Left lung (tissue), 4 donors: ENCODE measurements at regions not wholly inside any gene's neighbourhood (a gene's known extent, or its start where the extent isn't known, plus 50 kb on each side); places are given as distances from the start of the nearest gene placed in this dataset.

Source experiments
- ATAC-seq: fragments of 200-7000 bp; cut with Tn5 transposase; one replicate; pipeline ENCODE4 v1.9.1; 2020; ENCODE audit warnings: moderate library complexity
- DNase-seq, 4 donors: peaks; one replicate each; pipeline ENCODE4 v3.0.0-alpha.2; 2013 to 2020
- H3K27ac ChIP-seq, 2 donors: fragments of 200-600 bp; sonication (generic) in 1 of 2; one replicate each; pipeline versions ENCODE4 v1.5.0 to v1.8.0; 2020 to 2021
- H3K27me3 ChIP-seq, 2 donors: fragments of 200-600 bp; sonication (generic) in 1 of 2; one replicate each; pipeline versions ENCODE4 v1.5.0 to v1.8.0; 2020 to 2021
- H3K36me3 ChIP-seq, 2 donors: fragments of 200-600 bp; sonication (generic) in 1 of 2; one replicate each; pipeline versions ENCODE4 v1.5.0 to v1.8.0; 2020 to 2021
- H3K4me1 ChIP-seq, 2 donors: fragments of 200-600 bp; one replicate each; pipeline ENCODE4 v1.8.0; 2021
- H3K4me3 ChIP-seq, 2 donors: fragments of 200-600 bp; sonication (generic) in 1 of 2; one replicate each; pipeline versions ENCODE4 v1.5.0 to v1.8.0; 2020 to 2021; ENCODE audit warnings: mild to moderate bottlenecking in 1 of 2
- H3K9me3 ChIP-seq, 2 donors: fragments of 200-600 bp; sonication (generic) in 1 of 2; one replicate each; pipeline versions ENCODE4 v1.5.0 to v1.8.0; 2020 to 2021
- intact Hi-C, 2 donors: fragments of 100-400 bp; cut with DNase I; formaldehyde crosslinking; loops; one replicate each; pipeline versions ENCODE4 v1.11.2 to v1.14.2; 2022
- TF ChIP-seq, protein P1 (sequence below), 2 donors: fragments of 200-600 bp; sonication (generic) in 1 of 2; IDR thresholded peaks; one replicate each; pipeline versions ENCODE4 v1.5.0 to v1.8.0; 2021; ENCODE audit warnings: antibody characterized with exemption in 2 of 2
- donor health status: DM: no; HTN: yes; CAD: no.
- donor health status: DM: no; HTN: no; CAD: no.

DNA sequence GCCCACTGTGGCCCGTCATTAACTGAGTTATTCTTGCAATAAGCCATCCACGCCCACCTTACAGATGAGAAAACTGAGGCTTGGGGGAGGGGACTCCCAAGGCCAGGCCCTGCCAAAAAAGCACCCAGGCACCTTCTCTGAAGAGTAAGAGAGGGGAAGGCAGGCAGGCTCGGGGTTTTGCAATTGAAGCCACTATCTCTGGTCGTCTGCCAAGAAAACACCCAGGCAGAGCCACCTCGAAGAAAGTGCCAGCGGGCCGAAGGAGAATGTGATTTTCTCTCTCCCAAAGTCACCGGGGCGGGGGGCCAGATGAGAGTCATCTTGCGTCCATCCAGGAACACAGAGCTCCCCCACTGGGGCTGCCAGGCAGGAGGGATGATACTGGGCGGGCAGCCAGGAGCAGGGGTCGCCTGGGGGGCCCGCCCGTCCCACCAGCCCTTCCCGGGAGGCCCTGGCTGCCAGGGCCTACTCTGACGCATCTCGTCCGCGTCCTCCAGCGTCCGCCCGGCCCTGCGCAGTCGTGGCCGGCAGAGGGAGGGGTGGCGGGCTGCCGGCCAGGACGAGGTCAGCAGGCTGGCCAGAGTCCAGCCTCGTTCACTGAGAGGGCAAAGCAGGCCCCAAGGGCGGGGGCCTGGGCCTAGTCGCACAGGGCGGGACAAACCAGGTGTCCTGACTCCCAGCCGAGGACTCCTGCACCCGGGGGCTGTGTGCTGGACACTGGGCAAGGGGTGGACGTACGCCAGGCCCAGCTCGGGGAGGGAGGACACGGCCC is 74.3 kb downstream of the RFLNA start:
- H3K27ac ChIP-seq = peak overlapping the region; percentile 81 to 90
- no peak overlapping the region for H3K4me3 ChIP-seq
- H3K27me3 ChIP-seq = no peaks in the 10 kb centered on the region
- TF ChIP-seq, protein P1, sequence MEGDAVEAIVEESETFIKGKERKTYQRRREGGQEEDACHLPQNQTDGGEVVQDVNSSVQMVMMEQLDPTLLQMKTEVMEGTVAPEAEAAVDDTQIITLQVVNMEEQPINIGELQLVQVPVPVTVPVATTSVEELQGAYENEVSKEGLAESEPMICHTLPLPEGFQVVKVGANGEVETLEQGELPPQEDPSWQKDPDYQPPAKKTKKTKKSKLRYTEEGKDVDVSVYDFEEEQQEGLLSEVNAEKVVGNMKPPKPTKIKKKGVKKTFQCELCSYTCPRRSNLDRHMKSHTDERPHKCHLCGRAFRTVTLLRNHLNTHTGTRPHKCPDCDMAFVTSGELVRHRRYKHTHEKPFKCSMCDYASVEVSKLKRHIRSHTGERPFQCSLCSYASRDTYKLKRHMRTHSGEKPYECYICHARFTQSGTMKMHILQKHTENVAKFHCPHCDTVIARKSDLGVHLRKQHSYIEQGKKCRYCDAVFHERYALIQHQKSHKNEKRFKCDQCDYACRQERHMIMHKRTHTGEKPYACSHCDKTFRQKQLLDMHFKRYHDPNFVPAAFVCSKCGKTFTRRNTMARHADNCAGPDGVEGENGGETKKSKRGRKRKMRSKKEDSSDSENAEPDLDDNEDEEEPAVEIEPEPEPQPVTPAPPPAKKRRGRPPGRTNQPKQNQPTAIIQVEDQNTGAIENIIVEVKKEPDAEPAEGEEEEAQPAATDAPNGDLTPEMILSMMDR (IDR thresholded peaks at IDR 0.05) = peak in 1 of 2 donors; percentile 68
- ATAC-seq = peak; percentile 86
- intact Hi-C loops = no loop called here
- H3K9me3 ChIP-seq = no peaks in the 10 kb centered on the region
- peak; percentile 89 to 96 (median 91) for DNase-seq
- peaks cover 0 to 97% of the 10 kb centered on the region in 2 donors for H3K36me3 ChIP-seq
- H3K4me1 ChIP-seq = peaks cover 32 to 47% of the 10 kb centered on the region in 2 donors

- ATAC-seq (no peak), DNase-seq (no peak)
- intact Hi-C loops = no loop called here
- Histone ChIP-seq H3K4me3 (no peak overlapping the region), H3K9me3 (no peaks in the 10 kb centered on the region), H3K27me3 (no peaks in the 10 kb centered on the region), H3K27ac (peak overlapping the region; percentile 81 to 90), H3K4me1 (peaks cover 32 to 47% of the 10 kb centered on the region in 2 donors), H3K36me3 (peaks cover 0 to 97% of the 10 kb centered on the region in 2 donors)
- TF ChIP-seq, protein P1 (IDR thresholded peaks at IDR 0.05) = no peak
Measured at GRCh38 chr12:124368421-124369032, 73.6 kb downstream of the RFLNA start.

DNA sequence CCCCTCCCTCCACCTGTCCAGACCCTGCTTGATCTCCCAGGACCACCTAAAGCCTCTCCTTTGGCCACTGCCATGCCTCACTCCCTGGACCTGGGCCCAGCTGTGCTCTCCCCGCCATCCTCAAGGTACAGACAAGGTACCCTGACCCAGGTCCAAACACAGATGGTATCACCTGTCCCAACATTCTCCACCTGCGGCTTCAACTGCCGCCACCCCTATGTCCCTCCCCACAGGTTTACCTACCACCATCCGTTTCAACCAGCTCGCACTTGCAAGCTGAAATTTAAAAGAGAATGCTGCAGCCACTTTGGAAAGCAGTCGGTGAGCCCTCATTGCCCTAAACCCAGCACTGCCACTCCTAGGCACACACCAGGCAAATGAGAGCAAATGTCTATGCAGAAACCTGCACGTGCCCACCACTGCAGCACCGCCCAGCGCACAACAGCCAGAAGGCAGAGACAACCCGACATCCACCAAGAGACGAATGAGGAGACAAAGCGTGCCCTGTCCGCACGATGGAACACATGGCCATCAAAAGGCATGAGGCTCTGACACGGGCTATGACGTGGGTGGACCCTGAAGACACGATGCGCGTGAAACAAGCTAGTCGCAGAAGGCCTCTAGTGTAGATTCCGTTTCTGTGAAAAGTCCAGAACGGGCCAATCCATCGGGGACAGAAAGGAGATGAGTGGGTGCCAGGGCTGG is 71.0 kb downstream of the RFLNA start:
- no peak for DNase-seq
- H3K36me3 ChIP-seq = peaks cover 0 to 96% of the 10 kb centered on the region in 2 donors
- TF ChIP-seq, protein P1 (IDR thresholded peaks at IDR 0.05) = no peak
- no peaks in the 10 kb centered on the region for H3K9me3 ChIP-seq
- intact Hi-C loops = no loop called here
- H3K27me3 ChIP-seq = no peaks in the 10 kb centered on the region
- H3K27ac ChIP-seq = no peak overlapping the region
- H3K4me1 ChIP-seq = peaks cover 32 to 40% of the 10 kb centered on the region in 2 donors
- no peak overlapping the region for H3K4me3 ChIP-seq
- no peak for ATAC-seq
